ENCODE measurements at regions not wholly inside any gene's neighbourhood (a gene's known extent, or its start where the extent isn't known, plus 50 kb on each side); places are given as distances from the start of the nearest gene placed in this dataset.

DNA sequence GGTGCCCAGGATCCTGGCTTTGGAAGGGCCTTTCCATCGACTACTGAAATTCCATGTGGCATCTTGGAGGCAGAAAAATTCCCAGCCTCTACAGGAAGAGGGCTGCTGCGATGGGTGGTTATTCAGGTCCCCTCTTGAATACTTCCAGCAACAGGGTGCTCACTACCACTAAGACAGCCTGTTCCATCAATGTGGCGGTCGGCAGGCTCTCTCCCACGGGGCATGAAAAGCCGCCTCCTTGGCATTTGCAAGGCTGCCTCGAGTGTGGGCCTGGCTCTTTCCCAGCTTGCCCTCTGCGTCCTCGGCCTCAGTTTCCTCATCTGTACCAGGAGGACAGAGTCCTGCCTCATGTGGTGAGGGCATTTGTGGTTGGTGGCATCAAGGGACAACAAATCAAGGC lies 62.4 kb downstream of the ADRA2C start:
- TF ChIP-seq, protein P1, sequence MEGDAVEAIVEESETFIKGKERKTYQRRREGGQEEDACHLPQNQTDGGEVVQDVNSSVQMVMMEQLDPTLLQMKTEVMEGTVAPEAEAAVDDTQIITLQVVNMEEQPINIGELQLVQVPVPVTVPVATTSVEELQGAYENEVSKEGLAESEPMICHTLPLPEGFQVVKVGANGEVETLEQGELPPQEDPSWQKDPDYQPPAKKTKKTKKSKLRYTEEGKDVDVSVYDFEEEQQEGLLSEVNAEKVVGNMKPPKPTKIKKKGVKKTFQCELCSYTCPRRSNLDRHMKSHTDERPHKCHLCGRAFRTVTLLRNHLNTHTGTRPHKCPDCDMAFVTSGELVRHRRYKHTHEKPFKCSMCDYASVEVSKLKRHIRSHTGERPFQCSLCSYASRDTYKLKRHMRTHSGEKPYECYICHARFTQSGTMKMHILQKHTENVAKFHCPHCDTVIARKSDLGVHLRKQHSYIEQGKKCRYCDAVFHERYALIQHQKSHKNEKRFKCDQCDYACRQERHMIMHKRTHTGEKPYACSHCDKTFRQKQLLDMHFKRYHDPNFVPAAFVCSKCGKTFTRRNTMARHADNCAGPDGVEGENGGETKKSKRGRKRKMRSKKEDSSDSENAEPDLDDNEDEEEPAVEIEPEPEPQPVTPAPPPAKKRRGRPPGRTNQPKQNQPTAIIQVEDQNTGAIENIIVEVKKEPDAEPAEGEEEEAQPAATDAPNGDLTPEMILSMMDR (IDR thresholded peaks at IDR 0.05; ENCODE audit: insufficient read depth, low read length): no peak
- H3K4me3 ChIP-seq (ENCODE audit: low read depth, low read length): no peak overlapping the region
- DNase-seq (ENCODE audit: low read depth): no peak

DNA sequence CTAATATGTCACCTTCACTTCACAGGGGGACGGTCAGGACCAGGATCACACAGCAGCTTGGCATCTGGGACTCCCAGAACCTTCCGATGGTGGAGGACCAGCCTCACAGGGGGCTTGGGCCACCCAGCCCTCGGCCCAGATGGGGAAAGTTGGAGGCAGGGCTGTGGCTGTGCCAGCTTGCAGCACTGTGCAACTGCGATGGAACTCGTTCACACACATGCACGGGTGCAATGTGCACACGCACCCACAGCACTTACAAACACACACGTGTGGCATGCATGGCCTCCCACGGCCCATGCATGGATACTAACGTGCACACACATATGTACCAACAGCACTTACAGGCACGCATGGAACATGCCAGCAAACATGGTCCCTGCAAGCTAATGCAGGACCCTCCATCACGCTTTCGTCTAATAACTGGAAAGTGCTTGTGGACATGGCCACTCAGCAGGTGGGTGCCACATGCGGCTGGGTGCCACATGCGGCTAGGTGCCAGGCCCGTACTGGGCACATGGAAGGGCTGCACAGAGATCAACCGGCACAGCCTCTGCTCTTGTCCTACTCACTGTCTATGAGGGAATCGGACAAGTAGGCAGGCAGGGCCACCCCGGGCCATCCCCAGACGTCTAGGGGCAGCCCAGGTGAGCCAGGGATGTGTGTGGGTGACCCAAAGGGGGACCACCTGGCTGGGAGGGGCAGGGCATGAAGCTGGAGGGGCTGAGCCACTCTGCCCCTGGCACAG lies 63.2 kb downstream of the ADRA2C start:
- H3K4me3 ChIP-seq (ENCODE audit: low read depth, low read length): no peak overlapping the region
- TF ChIP-seq, protein P1 (IDR thresholded peaks at IDR 0.05; ENCODE audit: insufficient read depth, low read length): no peak
- DNase-seq (ENCODE audit: low read depth): no peak

DNA sequence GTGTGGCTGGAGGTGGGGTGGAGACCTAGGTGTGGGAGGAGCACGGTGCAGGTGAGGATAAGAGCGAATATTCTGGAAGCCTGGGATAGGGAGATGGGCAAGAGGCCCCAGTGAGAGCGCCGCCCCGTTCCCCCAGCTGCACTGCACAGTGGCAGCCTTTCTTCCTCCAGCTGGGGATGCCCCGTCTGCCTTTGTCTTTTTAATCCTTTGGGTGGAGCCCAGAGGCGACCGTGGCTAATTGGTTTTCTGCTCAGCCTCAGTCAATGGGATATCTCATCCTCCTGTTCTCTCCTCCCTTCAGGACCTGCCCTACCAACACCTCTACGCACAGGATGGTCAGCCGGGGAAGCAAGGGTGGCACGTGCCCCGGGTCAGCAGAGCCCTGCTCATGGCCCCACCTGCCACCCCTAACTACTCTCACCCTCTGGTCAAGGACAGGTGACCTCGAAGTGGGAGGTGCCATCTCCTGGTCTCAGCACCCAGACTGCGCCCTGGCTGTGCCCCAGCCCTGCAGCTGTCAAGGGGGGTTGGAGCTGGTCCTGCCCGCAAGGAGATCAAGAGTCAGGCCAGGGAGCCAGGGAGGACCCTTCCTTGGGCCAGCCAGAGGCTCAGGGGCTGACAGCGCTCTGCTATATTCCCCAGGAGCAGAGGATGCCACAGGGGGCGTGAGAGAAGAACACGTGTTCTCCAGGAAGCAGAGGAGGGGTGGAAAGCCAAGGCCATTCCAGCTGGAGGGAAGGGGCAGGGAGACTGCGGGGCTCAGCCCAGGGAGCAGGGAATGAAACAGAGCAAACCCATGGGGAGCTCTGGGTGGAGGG lies 64.0 kb downstream of the ADRA2C start:
- no peak overlapping the region for H3K4me3 ChIP-seq (ENCODE audit: low read depth, low read length)
- no peak for DNase-seq (ENCODE audit: low read depth)
- TF ChIP-seq, protein P1 (IDR thresholded peaks at IDR 0.05; ENCODE audit: insufficient read depth, low read length): no peak

DNA sequence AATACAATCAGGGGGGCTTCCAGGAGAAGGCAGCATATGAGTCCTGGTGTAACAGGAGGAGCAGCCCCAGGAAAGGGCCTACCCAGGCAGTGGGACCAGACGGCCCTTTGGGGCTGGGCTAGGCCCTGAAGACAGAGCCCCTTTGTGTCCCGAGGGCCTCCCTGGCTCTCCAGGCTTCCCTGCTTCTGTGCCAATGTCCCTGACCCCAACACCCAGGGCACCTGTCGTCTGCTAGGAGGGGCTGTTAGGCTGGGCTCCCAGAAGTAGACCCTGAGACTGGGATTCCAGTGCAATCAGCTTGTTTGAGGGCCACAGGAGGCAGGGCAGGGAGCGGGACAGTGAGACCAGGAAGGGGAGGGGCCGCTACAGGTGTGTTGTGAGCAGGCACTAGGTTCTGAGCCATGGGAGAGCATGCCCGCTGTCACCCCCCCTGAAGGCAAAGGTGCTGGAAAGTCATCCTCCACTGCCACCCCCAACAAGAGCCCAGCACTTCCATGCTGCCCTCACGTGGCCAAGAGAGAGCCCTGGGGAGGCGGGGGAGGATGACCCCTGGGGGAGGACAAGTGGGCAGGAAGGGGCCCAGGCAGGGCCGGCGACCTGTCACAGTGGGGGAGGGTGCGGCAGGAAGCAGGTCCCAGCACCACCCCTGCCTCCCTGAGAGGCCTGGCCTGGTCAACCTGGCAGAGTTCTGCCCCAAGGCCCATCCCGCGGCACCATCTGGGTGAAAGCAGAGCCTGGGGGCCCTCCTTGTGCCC lies 64.8 kb downstream of the ADRA2C start:
- no peak overlapping the region for H3K4me3 ChIP-seq (ENCODE audit: low read depth, low read length)
- TF ChIP-seq, protein P1 (IDR thresholded peaks at IDR 0.05; ENCODE audit: insufficient read depth, low read length): no peak
- DNase-seq (ENCODE audit: low read depth): no peak

DNA sequence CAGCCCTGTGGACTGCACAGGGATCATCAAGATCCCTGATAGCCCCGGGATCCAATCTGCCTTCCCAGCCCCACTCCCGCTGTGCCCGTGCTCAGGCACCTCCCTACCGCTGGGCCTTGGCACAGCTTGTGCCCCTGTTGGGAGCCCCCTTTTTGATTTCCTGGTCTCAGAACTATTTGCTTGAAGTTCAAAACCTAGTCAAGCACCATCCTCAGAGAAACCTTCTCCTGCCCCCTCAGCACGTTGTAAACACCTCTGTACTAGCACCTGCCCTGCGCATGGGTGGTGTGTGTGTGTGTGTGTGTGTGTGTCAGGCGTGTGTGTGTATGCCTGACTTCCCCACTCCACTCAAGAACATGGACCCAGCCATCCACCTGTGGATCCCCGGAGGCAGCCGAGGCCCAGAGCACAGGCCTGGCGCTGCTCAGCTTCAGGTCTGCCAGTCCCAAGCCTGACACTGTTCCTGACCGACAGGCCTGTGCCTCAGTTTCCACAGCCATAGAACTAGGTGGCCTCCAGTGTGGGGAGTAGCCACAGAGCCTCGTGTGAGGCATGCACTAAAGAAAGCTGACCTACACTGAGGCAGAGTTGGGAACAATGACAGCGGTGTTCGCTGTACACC lies 65.5 kb downstream of the ADRA2C start:
- H3K4me3 ChIP-seq (ENCODE audit: low read depth, low read length): no peak overlapping the region
- TF ChIP-seq, protein P1 (IDR thresholded peaks at IDR 0.05; ENCODE audit: insufficient read depth, low read length): no peak
- no peak for DNase-seq (ENCODE audit: low read depth)

DNA sequence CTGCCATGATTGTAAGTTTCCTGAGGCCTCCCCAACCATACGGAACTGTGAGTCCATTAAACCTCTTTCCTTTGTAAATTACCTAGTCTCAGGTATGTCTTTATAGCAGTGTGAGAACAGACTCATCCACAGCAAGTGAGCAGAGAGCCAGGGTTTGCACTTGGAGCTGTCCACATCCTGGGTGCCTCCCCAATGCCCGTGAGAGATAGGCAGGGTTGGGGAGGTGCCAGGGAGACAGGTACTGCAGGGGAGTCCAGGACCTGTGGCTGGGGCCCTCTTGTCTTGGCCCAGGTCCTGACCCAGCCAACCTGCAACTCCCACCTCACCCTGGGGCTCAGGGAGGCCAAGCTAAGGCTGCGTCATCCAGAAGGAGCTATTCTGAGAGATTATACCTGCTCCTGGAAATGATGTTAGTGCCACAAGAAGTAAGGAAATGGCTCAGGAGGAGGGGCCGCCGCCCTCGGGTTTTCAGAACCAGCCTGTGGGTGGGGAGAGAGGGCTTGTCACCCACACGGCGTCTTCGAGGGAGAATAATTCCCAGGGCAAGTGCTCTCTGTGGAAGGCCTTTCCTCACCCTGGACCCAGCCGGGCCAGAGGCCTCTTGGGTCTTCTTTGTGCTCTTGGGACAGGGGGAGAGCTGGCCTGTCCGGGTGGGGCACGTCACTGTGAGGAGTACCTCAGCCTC lies 66.5 kb downstream of the ADRA2C start:
- no peak for DNase-seq (ENCODE audit: low read depth)
- H3K4me3 ChIP-seq (ENCODE audit: low read depth, low read length): no peak overlapping the region
- TF ChIP-seq, protein P1 (IDR thresholded peaks at IDR 0.05; ENCODE audit: insufficient read depth, low read length): no peak

Measured in fibroblast of the aortic adventitia (primary cell).